ENCODE measurements at regions not wholly inside any gene's neighbourhood (a gene's known extent, or its start where the extent isn't known, plus 50 kb on each side); places are given as distances from the start of the nearest gene placed in this dataset.

DNA sequence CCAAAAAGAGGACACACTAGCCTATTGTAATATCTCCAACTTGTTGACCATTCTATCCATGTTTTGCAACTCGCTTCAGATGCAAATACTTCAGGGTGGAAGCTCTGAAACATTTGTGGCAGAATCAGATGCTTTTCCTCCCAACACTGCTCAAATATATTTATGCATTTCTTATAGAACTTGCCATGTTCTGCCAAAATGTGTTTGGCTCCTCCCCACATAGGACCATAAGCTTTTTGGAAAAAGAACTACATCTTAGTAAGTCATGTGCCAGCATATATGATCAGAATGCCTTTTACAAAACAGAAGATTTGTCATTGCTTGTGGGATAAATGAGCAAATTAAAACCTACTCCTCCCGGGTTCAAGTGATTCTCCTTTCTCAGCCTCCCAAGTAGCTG lies 484.5 kb downstream of the TNS3 start:
- TF ChIP-seq, protein P1, sequence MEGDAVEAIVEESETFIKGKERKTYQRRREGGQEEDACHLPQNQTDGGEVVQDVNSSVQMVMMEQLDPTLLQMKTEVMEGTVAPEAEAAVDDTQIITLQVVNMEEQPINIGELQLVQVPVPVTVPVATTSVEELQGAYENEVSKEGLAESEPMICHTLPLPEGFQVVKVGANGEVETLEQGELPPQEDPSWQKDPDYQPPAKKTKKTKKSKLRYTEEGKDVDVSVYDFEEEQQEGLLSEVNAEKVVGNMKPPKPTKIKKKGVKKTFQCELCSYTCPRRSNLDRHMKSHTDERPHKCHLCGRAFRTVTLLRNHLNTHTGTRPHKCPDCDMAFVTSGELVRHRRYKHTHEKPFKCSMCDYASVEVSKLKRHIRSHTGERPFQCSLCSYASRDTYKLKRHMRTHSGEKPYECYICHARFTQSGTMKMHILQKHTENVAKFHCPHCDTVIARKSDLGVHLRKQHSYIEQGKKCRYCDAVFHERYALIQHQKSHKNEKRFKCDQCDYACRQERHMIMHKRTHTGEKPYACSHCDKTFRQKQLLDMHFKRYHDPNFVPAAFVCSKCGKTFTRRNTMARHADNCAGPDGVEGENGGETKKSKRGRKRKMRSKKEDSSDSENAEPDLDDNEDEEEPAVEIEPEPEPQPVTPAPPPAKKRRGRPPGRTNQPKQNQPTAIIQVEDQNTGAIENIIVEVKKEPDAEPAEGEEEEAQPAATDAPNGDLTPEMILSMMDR (IDR thresholded peaks at IDR 0.05): no peak
- no peak for TF ChIP-seq POLR2A (IDR thresholded peaks at IDR 0.05)

Data from thyroid gland (tissue), 4 donors.